ENCODE measurements at regions not wholly inside any gene's neighbourhood (a gene's known extent, or its start where the extent isn't known, plus 50 kb on each side); places are given as distances from the start of the nearest gene placed in this dataset.

- TF ChIP-seq POLR2A (IDR thresholded peaks at IDR 0.05) (no peak), CTCF (IDR thresholded peaks at IDR 0.05 in 8 of 11, conservative IDR thresholded peaks at IDR 0.05 in 3 of 11) (no peak), POLR2AphosphoS5 (IDR thresholded peaks at IDR 0.05) (no peak)
These were observed 61.8 kb upstream of the GJB5 start for GRCh38 chr1:34693081-34693480.
